SK-N-SH (cell line): ENCODE measurements at regions not wholly inside any gene's neighbourhood (a gene's known extent, or its start where the extent isn't known, plus 50 kb on each side); places are given as distances from the start of the nearest gene placed in this dataset.

Experiments used
- CTCF ChIA-PET: fragments of 300-600, 350-600 bp; formaldehyde crosslinking; extraction: SDS; loops from one replicate; lab custom pipeline; 2021; lab: Yijun Ruan, JAX
- POLR2A ChIA-PET: fragments of 350-600 bp; sonication (Branson Sonifier 250); formaldehyde crosslinking; extraction: SDS; loops from one replicate; lab custom pipeline; 2020; ENCODE audit warnings: antibody characterized with exemption, inconsistent platforms; lab: Yijun Ruan, JAX
- DNase-seq: peaks from one replicate; pipeline ENCODE4 v3.0.0; 2012
- H2AFZ ChIP-seq: fragments of 200-600 bp; sonication (generic); 2 replicates; pipeline ENCODE4 v1.8.1; 2016; ENCODE audit warnings: antibody characterized with exemption, mild to moderate bottlenecking, low read depth
- H3F3A ChIP-seq: fragments of 200-600 bp; sonication (generic); replicated peaks from 2 replicates; pipeline ENCODE3; 2016; ENCODE audit warnings: antibody characterized with exemption, mild to moderate bottlenecking; ENCODE audit not compliant: insufficient read depth
- H3K27ac ChIP-seq, 2 experiments: fragments of 200-500 bp in 1 of 2; fragments of 200-600 bp in 1 of 2; sonication (Bioruptor generic) in 1 of 2; sonication (generic), shearing (Covaris generic) in 1 of 2; 2 replicates each; pipeline versions ENCODE4 v1.5.1 to v1.6.1; 2014 to 2016; ENCODE audit warnings: low read depth in 2 of 2, inconsistent platforms in 1 of 2, low read length in 1 of 2, mild to moderate bottlenecking in 1 of 2, mixed read lengths in 1 of 2
- H3K27me3 ChIP-seq: fragments of 200-600 bp; sonication (generic), shearing (Covaris generic); 2 replicates; pipeline ENCODE4 v1.6.1; 2016; ENCODE audit warnings: mixed run types; ENCODE audit not compliant: insufficient read depth
- H3K36me3 ChIP-seq, 2 experiments: fragments of 200-500 bp in 1 of 2; fragments of 200-600 bp in 1 of 2; sonication (Bioruptor generic) in 1 of 2; sonication (generic) in 1 of 2; replicated peaks in 1 of 2; 2 replicates each; pipeline versions ENCODE3 to v1.5.1; 2014 to 2016; ENCODE audit warnings: low read length in 1 of 2, mild to moderate bottlenecking in 1 of 2; ENCODE audit not compliant: insufficient read depth in 2 of 2, control insufficient read depth in 1 of 2
- H3K4me1 ChIP-seq, 2 experiments: fragments of 200-500 bp in 1 of 2; fragments of 200-600 bp in 1 of 2; sonication (Bioruptor generic) in 1 of 2; sonication (generic), shearing (Covaris generic) in 1 of 2; 2 replicates each; pipeline versions ENCODE4 v1.5.1 to v1.6.1; 2014 to 2016; ENCODE audit warnings: low read depth in 1 of 2, low read length in 1 of 2, mixed run types in 1 of 2; ENCODE audit not compliant: insufficient read depth in 2 of 2, control insufficient read depth in 1 of 2
- H3K4me2 ChIP-seq: fragments of 200-600 bp; sonication (generic), shearing (Covaris generic); 2 replicates; pipeline ENCODE4 v1.6.1; 2017; ENCODE audit warnings: mixed run types
- H3K4me3 ChIP-seq, 2 experiments: fragments of 200-500 bp in 1 of 2; fragments of 200-600 bp in 1 of 2; sonication (Bioruptor generic) in 1 of 2; sonication (generic), shearing (Covaris generic) in 1 of 2; 2 replicates each; pipeline versions ENCODE4 v1.5.1 to v1.8.1; 2014 to 2016; ENCODE audit warnings: low read depth in 2 of 2, inconsistent platforms in 1 of 2, low read length in 1 of 2, mild to moderate bottlenecking in 1 of 2, mixed read lengths in 1 of 2, moderate library complexity in 1 of 2
- H3K79me2 ChIP-seq: fragments of 200-600 bp; sonication (generic); 2 replicates; pipeline ENCODE4 v1.8.1; 2017; ENCODE audit warnings: mild to moderate bottlenecking; ENCODE audit not compliant: insufficient read depth
- H3K9ac ChIP-seq: fragments of 200-600 bp; sonication (generic); 2 replicates; pipeline ENCODE4 v1.6.1; 2017; ENCODE audit warnings: mixed run types
- H3K9me2 ChIP-seq: fragments of 200-600 bp; sonication (generic); 2 replicates; pipeline ENCODE4 v1.6.1; 2017; ENCODE audit warnings: mixed run types
- H3K9me3 ChIP-seq: fragments of 200-600 bp; sonication (generic); 2 replicates; pipeline ENCODE4 v1.6.1; 2017; ENCODE audit warnings: mixed run types, mild to moderate bottlenecking, moderate library complexity
- H4K20me1 ChIP-seq: fragments of 200-600 bp; sonication (generic); 2 replicates; pipeline ENCODE4 v1.6.1; 2017; ENCODE audit warnings: mild to moderate bottlenecking, mixed run types; ENCODE audit not compliant: insufficient read depth
- CHD2 ChIP-seq: fragments of 150-350 bp; IDR thresholded peaks from 2 replicates; pipeline ENCODE4 v1.6.1; 2018; ENCODE audit warnings: low read length; ENCODE audit not compliant: partially characterized antibody
- ELF1 ChIP-seq: IDR thresholded peaks from 2 replicates; pipeline ENCODE4 v1.4.0; 2012
- EP300 ChIP-seq, 2 experiments: IDR thresholded peaks; 2 replicates each; pipeline versions ENCODE4 v1.4.0 to v1.6.1; 2012; ENCODE audit warnings: borderline replicate concordance in 1 of 2, low read depth in 1 of 2, low read length in 1 of 2
- EZH2phosphoT487 ChIP-seq: fragments of 200-600 bp; sonication (generic); IDR thresholded peaks from 2 replicates; pipeline ENCODE4 v1.6.1; 2017; ENCODE audit warnings: low read depth, mixed run types, mild to moderate bottlenecking, antibody characterized with exemption, moderate library complexity, borderline replicate concordance
- FOSL2 ChIP-seq: IDR thresholded peaks from 2 replicates; pipeline ENCODE4 v1.4.0; 2012; ENCODE audit warnings: low read depth, mild to moderate bottlenecking, moderate library complexity, borderline replicate concordance
- FOXJ3 ChIP-seq: sonication (generic); formaldehyde crosslinking; IDR thresholded peaks from 2 replicates; pipeline ENCODE4 v1.5.1; 2020; ENCODE audit warnings: mild to moderate bottlenecking, missing genetic modification reagents
- GATA2 ChIP-seq: sonication (generic); formaldehyde crosslinking; IDR thresholded peaks from 2 replicates; pipeline ENCODE4 v1.5.0; 2020; ENCODE audit warnings: mild to moderate bottlenecking, missing genetic modification reagents
- MEF2A ChIP-seq: IDR thresholded peaks from 2 replicates; pipeline ENCODE4 v1.4.0; 2012; ENCODE audit warnings: low read depth, borderline replicate concordance
- MXI1 ChIP-seq: IDR thresholded peaks from 2 replicates; pipeline ENCODE4 v1.6.1; 2012; ENCODE audit warnings: mild to moderate bottlenecking, low read depth, low read length, improper control_type of control experiment
- RAD21 ChIP-seq: IDR thresholded peaks from 2 replicates; pipeline ENCODE4 v1.6.1; 2012; ENCODE audit warnings: mild to moderate bottlenecking, low read length
- RCOR1 ChIP-seq: fragments of 150-350 bp; IDR thresholded peaks from 2 replicates; pipeline ENCODE4 v1.6.1; 2017; ENCODE audit warnings: antibody characterized with exemption, low read length
- RXRA ChIP-seq: IDR thresholded peaks from 2 replicates; pipeline ENCODE4 v1.4.0; 2012; ENCODE audit warnings: low read depth, mild to moderate bottlenecking, borderline replicate concordance
- SIN3A ChIP-seq: IDR thresholded peaks from 2 replicates; pipeline ENCODE4 v1.6.1; 2012; ENCODE audit warnings: low read depth, mild to moderate bottlenecking, low read length, moderate library complexity, borderline replicate concordance
- SMC3 ChIP-seq: IDR thresholded peaks from 2 replicates; pipeline ENCODE4 v1.6.1; 2012; ENCODE audit warnings: low read depth, low read length, improper control_type of control experiment
- TAF1 ChIP-seq: IDR thresholded peaks from 2 replicates; pipeline ENCODE4 v1.6.1; 2012; ENCODE audit warnings: low read depth, mild to moderate bottlenecking, low read length, moderate library complexity, borderline replicate concordance
- TCF12 ChIP-seq: IDR thresholded peaks from 2 replicates; pipeline ENCODE4 v1.4.0; 2012
- YY1 ChIP-seq: IDR thresholded peaks from 2 replicates; pipeline ENCODE4 v1.4.0; 2012; ENCODE audit warnings: low read depth, mild to moderate bottlenecking
- WGBS: methylation state at CpG from one replicate; pipeline ENCODE4 v1.1.6; 2017; ENCODE audit warnings: low lambda C conversion rate; 5-methylcytosine and 5-hydroxymethylcytosine counted together
- TF ChIP-seq, protein P1 (sequence below): IDR thresholded peaks from 2 replicates; pipeline ENCODE4 v1.6.1; 2012; ENCODE audit warnings: mild to moderate bottlenecking, low read depth, low read length, moderate library complexity
- TF ChIP-seq, protein P2 (sequence below): IDR thresholded peaks from 2 replicates; pipeline ENCODE4 v1.4.0; 2012; ENCODE audit warnings: low read depth, borderline replicate concordance

DNA sequence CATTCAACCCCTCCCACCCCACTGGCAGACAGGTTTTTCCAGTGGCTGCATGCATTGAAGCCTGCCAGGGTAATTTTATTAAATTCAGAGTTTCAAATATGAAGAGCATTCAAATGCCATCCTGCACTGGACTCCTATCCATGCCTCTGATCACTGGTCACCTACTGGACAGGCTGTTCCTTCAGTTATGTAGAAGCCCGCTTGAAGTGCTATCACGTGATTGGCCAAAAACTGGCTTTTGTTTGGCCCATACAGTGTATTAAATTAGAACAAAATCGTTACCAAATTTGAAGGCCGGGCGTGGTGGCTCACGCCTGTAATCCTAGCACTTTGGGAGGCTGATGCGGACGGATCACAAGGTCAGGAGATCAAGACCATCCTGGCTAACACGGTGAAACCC is 464.1 kb downstream of the TSN start:
- Histone ChIP-seq H3F3A (no peaks in the 10 kb centered on the region), H3K36me3 (no peaks in the 10 kb centered on the region), H3K4me3 (no peak overlapping the region), H3K4me2 (no peak overlapping the region), H3K4me1 (no peaks in the 10 kb centered on the region), H3K27me3 (no peaks in the 10 kb centered on the region), H3K79me2 (no peaks in the 10 kb centered on the region), H3K27ac (no peak overlapping the region), H4K20me1 (no peaks in the 10 kb centered on the region), H3K9me3 (no peaks in the 10 kb centered on the region), H2AFZ (no peak overlapping the region), H3K9ac (no peak overlapping the region), H3K9me2 (no peaks in the 10 kb centered on the region)
- WGBS, result 54% methylated on average over 9 of the region's 9 CpGs
- CTCF ChIA-PET, result no interaction called here
- POLR2A ChIA-PET, result no interaction called here
- no peak for DNase-seq
- TF ChIP-seq RCOR1, result no peak
- TF ChIP-seq MEF2A, result no peak
- no peak for TF ChIP-seq FOXJ3
- TF ChIP-seq, protein P1, sequence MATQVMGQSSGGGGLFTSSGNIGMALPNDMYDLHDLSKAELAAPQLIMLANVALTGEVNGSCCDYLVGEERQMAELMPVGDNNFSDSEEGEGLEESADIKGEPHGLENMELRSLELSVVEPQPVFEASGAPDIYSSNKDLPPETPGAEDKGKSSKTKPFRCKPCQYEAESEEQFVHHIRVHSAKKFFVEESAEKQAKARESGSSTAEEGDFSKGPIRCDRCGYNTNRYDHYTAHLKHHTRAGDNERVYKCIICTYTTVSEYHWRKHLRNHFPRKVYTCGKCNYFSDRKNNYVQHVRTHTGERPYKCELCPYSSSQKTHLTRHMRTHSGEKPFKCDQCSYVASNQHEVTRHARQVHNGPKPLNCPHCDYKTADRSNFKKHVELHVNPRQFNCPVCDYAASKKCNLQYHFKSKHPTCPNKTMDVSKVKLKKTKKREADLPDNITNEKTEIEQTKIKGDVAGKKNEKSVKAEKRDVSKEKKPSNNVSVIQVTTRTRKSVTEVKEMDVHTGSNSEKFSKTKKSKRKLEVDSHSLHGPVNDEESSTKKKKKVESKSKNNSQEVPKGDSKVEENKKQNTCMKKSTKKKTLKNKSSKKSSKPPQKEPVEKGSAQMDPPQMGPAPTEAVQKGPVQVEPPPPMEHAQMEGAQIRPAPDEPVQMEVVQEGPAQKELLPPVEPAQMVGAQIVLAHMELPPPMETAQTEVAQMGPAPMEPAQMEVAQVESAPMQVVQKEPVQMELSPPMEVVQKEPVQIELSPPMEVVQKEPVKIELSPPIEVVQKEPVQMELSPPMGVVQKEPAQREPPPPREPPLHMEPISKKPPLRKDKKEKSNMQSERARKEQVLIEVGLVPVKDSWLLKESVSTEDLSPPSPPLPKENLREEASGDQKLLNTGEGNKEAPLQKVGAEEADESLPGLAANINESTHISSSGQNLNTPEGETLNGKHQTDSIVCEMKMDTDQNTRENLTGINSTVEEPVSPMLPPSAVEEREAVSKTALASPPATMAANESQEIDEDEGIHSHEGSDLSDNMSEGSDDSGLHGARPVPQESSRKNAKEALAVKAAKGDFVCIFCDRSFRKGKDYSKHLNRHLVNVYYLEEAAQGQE, result no peak
- no peak for TF ChIP-seq MXI1
- TF ChIP-seq, protein P2, sequence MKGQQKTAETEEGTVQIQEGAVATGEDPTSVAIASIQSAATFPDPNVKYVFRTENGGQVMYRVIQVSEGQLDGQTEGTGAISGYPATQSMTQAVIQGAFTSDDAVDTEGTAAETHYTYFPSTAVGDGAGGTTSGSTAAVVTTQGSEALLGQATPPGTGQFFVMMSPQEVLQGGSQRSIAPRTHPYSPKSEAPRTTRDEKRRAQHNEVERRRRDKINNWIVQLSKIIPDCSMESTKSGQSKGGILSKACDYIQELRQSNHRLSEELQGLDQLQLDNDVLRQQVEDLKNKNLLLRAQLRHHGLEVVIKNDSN, result no peak
- TF ChIP-seq FOSL2, result no peak
- TF ChIP-seq EP300 (IDR thresholded peaks at IDR 0.05; ENCODE audit: borderline replicate concordance in 1 of 2, low read depth in 1 of 2, low read length in 1 of 2), result no peak
- no peak for TF ChIP-seq RAD21
- TF ChIP-seq ELF1, result no peak
- no peak for TF ChIP-seq TCF12
- TF ChIP-seq CHD2, result no peak
- TF ChIP-seq SIN3A, result no peak
- no peak for TF ChIP-seq RXRA
- TF ChIP-seq YY1, result no peak
- no peak for TF ChIP-seq GATA2
- TF ChIP-seq EZH2phosphoT487, result no peak
- TF ChIP-seq SMC3, result no peak
- TF ChIP-seq TAF1, result no peak
